ENCODE measurements at regions not wholly inside any gene's neighbourhood (a gene's known extent, or its start where the extent isn't known, plus 50 kb on each side); places are given as distances from the start of the nearest gene placed in this dataset.

DNA sequence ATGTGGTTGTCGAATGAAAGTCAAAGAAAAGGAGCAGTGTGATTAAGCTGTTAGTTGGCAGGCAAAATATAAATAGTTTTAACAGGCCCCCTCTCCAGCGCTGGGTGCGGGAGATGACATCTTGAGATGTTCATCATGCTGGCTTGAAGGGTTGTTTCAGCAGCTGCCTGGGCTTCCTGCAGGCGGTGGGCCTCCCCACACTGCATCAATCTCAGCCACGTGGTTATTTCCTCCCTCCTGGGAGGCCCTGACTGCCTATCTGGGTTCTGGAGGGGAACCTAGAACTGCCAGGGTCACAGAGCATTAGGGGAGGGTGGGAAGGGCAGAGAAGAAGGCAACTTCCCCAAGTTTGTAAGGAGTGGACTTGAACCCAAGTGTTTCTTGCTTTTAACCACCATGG, 173.3 kb upstream of the SYT13 start:
- no peak overlapping the region for H2BK12ac ChIP-seq (ENCODE audit: low read length in 2 of 2)
- H3K4me3 ChIP-seq (ENCODE audit: insufficient read depth in 1 of 2, low read depth in 1 of 2, low read length in 2 of 2) = no peak overlapping the region

DNA sequence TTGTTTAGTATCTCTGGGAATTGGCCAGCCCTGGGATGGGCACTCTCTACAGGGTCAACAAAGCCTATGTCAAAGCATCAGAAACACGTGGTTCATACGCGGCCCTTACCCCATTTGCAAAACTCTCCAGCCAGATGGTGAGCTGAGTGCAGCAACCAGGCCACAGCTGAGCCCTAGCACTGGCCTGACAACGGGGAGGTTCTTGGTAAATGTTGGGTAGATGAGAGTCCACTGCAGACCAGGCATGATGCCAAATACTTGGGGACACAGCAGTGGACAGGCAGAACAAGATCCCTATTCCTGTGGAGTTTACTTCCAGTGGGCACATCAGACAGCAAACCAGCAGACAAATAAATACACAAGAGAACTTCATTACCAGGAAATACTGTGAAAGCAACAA, 172.1 kb upstream of the SYT13 start:
- 90% methylated on average over 4 of the region's 4 CpGs for WGBS

More for the DNA sequence above, 173.3 kb upstream of the SYT13 start:
- Histone ChIP-seq H3K23ac (ENCODE audit: low read length in 2 of 2) (no peak overlapping the region), H3K4ac (ENCODE audit: low read depth in 1 of 2, low read length in 2 of 2) (no peak overlapping the region), H4K91ac (ENCODE audit: low read length) (no peak overlapping the region), H2BK5ac (ENCODE audit: low read depth, low read length, poor library complexity, severe bottlenecking) (no peak overlapping the region), H3K79me1 (replicated peaks; ENCODE audit: low read length, poor library complexity, severe bottlenecking) (no peaks in the 10 kb centered on the region), H3K36me3 (ENCODE audit: control insufficient read depth in 1 of 2, insufficient read depth in 2 of 2, low read depth in 1 of 2, low read length in 2 of 2) (no peaks in the 10 kb centered on the region), H4K8ac (ENCODE audit: low read length) (no peak overlapping the region), H2BK120ac (ENCODE audit: low read depth, low read length) (no peak overlapping the region), H3K27ac (ENCODE audit: low read length, poor library complexity, severe bottlenecking) (no peak overlapping the region), H2AK5ac (ENCODE audit: low read length, severe bottlenecking) (no peak overlapping the region), H3K9ac (ENCODE audit: low read length) (no peak overlapping the region), H3K9me3 (ENCODE audit: control insufficient read depth, low read length) (peaks cover 10% of the 10 kb centered on the region), H2AFZ (ENCODE audit: low read depth, low read length) (no peak overlapping the region), H3K14ac (ENCODE audit: low read length in 2 of 2) (no peak overlapping the region), H3K4me1 (ENCODE audit: control insufficient read depth, insufficient read depth, low read depth, low read length) (peaks cover 4% of the 10 kb centered on the region), H3K18ac (ENCODE audit: low read depth in 1 of 2, low read length in 2 of 2) (no peak overlapping the region), H3K27me3 (ENCODE audit: control insufficient read depth in 1 of 2, insufficient read depth in 1 of 2, low read length in 2 of 2) (peaks cover 16 to 52% of the 10 kb centered on the region in 2 experiments), H2BK15ac (ENCODE audit: low read depth, poor library complexity, severe bottlenecking) (no peak overlapping the region), H3K4me2 (ENCODE audit: low read length, poor library complexity, severe bottlenecking) (no peak overlapping the region)
- 85% methylated on average over 4 of the region's 5 CpGs for WGBS
- no peak for DNase-seq

DNA sequence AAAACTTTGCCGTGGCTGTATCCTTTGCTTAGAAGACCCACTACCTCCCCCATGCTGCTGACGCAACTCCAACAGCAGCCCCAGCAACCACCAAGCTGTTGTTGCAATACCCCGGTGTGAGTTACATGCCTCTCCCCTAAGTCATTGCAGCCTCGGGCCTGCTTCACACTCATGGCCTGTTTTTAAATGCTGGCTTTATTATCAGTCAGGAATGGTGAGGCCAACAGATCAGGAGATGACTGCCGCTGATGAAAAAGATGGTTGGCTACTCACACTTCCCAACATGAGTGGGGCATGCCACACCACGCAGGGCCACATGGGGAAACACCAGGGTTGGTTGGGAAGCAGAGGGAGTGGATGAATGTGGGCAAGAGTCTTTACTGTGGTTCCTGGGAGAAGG, 171.5 kb upstream of the SYT13 start:
- H3K14ac ChIP-seq (ENCODE audit: low read length in 2 of 2) = peak overlapping the region in 1 of 2 experiments; percentile 28
- H3K4me2 ChIP-seq (ENCODE audit: low read length, poor library complexity, severe bottlenecking) = no peak overlapping the region
- no peak overlapping the region for H3K4ac ChIP-seq (ENCODE audit: low read depth in 1 of 2, low read length in 2 of 2)
- peaks cover 12 to 34% of the 10 kb centered on the region in 2 experiments for H3K27me3 ChIP-seq (ENCODE audit: control insufficient read depth in 1 of 2, insufficient read depth in 1 of 2, low read length in 2 of 2)
- H2BK5ac ChIP-seq (ENCODE audit: low read depth, low read length, poor library complexity, severe bottlenecking) = no peak overlapping the region
- no peak overlapping the region for H2AFZ ChIP-seq (ENCODE audit: low read depth, low read length)
- H3K36me3 ChIP-seq (ENCODE audit: control insufficient read depth in 1 of 2, insufficient read depth in 2 of 2, low read depth in 1 of 2, low read length in 2 of 2) = no peaks in the 10 kb centered on the region
- H2BK120ac ChIP-seq (ENCODE audit: low read depth, low read length) = no peak overlapping the region
- peak overlapping the region; percentile 33 for H3K9ac ChIP-seq (ENCODE audit: low read length)
- peak; percentile 86 for DNase-seq
- no peak overlapping the region for H4K8ac ChIP-seq (ENCODE audit: low read length)
- peaks cover 4% of the 10 kb centered on the region for H3K4me1 ChIP-seq (ENCODE audit: control insufficient read depth, insufficient read depth, low read depth, low read length)
- H4K91ac ChIP-seq (ENCODE audit: low read length) = peak overlapping the region; percentile 34
- H3K79me1 ChIP-seq (replicated peaks; ENCODE audit: low read length, poor library complexity, severe bottlenecking) = no peaks in the 10 kb centered on the region
- WGBS = 72% methylated on average over 6 of the region's 6 CpGs
- peaks cover 10% of the 10 kb centered on the region for H3K9me3 ChIP-seq (ENCODE audit: control insufficient read depth, low read length)
- H3K4me3 ChIP-seq (ENCODE audit: insufficient read depth in 1 of 2, low read depth in 1 of 2, low read length in 2 of 2) = no peak overlapping the region
- no peak overlapping the region for H3K27ac ChIP-seq (ENCODE audit: low read length, poor library complexity, severe bottlenecking)
- no peak overlapping the region for H2AK5ac ChIP-seq (ENCODE audit: low read length, severe bottlenecking)
- H2BK12ac ChIP-seq (ENCODE audit: low read length in 2 of 2) = no peak overlapping the region
- no peak overlapping the region for H2BK15ac ChIP-seq (ENCODE audit: low read depth, poor library complexity, severe bottlenecking)
- no peak overlapping the region for H3K18ac ChIP-seq (ENCODE audit: low read depth in 1 of 2, low read length in 2 of 2)
- no peak overlapping the region for H3K23ac ChIP-seq (ENCODE audit: low read length in 2 of 2)

More for the DNA sequence above, 172.1 kb upstream of the SYT13 start:
- Histone ChIP-seq H3K36me3 (ENCODE audit: control insufficient read depth in 1 of 2, insufficient read depth in 2 of 2, low read depth in 1 of 2, low read length in 2 of 2) (no peaks in the 10 kb centered on the region), H3K79me1 (replicated peaks; ENCODE audit: low read length, poor library complexity, severe bottlenecking) (no peaks in the 10 kb centered on the region), H2BK12ac (ENCODE audit: low read length in 2 of 2) (no peak overlapping the region), H2AFZ (ENCODE audit: low read depth, low read length) (no peak overlapping the region), H3K9ac (ENCODE audit: low read length) (no peak overlapping the region), H3K23ac (ENCODE audit: low read length in 2 of 2) (no peak overlapping the region), H3K27me3 (ENCODE audit: control insufficient read depth in 1 of 2, insufficient read depth in 1 of 2, low read length in 2 of 2) (peaks cover 12 to 40% of the 10 kb centered on the region in 2 experiments), H3K9me3 (ENCODE audit: control insufficient read depth, low read length) (peaks cover 10% of the 10 kb centered on the region), H3K4ac (ENCODE audit: low read depth in 1 of 2, low read length in 2 of 2) (no peak overlapping the region), H2AK5ac (ENCODE audit: low read length, severe bottlenecking) (no peak overlapping the region), H3K4me2 (ENCODE audit: low read length, poor library complexity, severe bottlenecking) (no peak overlapping the region), H4K8ac (ENCODE audit: low read length) (no peak overlapping the region), H2BK5ac (ENCODE audit: low read depth, low read length, poor library complexity, severe bottlenecking) (no peak overlapping the region), H2BK120ac (ENCODE audit: low read depth, low read length) (no peak overlapping the region), H3K4me1 (ENCODE audit: control insufficient read depth, insufficient read depth, low read depth, low read length) (peaks cover 4% of the 10 kb centered on the region), H3K4me3 (ENCODE audit: insufficient read depth in 1 of 2, low read depth in 1 of 2, low read length in 2 of 2) (no peak overlapping the region), H3K18ac (ENCODE audit: low read depth in 1 of 2, low read length in 2 of 2) (no peak overlapping the region), H4K91ac (ENCODE audit: low read length) (no peak overlapping the region), H2BK15ac (ENCODE audit: low read depth, poor library complexity, severe bottlenecking) (no peak overlapping the region), H3K27ac (ENCODE audit: low read length, poor library complexity, severe bottlenecking) (no peak overlapping the region), H3K14ac (ENCODE audit: low read length in 2 of 2) (no peak overlapping the region)
- DNase-seq = no peak

- Histone ChIP-seq H3K14ac (ENCODE audit: low read length in 2 of 2) (no peak overlapping the region), H2BK120ac (ENCODE audit: low read depth, low read length) (no peak overlapping the region), H3K9me3 (ENCODE audit: control insufficient read depth, low read length) (peaks cover 10% of the 10 kb centered on the region), H3K4me2 (ENCODE audit: low read length, poor library complexity, severe bottlenecking) (no peak overlapping the region), H2BK12ac (ENCODE audit: low read length in 2 of 2) (no peak overlapping the region), H2BK5ac (ENCODE audit: low read depth, low read length, poor library complexity, severe bottlenecking) (no peak overlapping the region), H2BK15ac (ENCODE audit: low read depth, poor library complexity, severe bottlenecking) (no peak overlapping the region), H3K79me1 (replicated peaks; ENCODE audit: low read length, poor library complexity, severe bottlenecking) (no peaks in the 10 kb centered on the region), H3K4me3 (ENCODE audit: insufficient read depth in 1 of 2, low read depth in 1 of 2, low read length in 2 of 2) (no peak overlapping the region), H3K18ac (ENCODE audit: low read depth in 1 of 2, low read length in 2 of 2) (no peak overlapping the region), H3K4me1 (ENCODE audit: control insufficient read depth, insufficient read depth, low read depth, low read length) (peaks cover 4% of the 10 kb centered on the region), H3K36me3 (ENCODE audit: control insufficient read depth in 1 of 2, insufficient read depth in 2 of 2, low read depth in 1 of 2, low read length in 2 of 2) (no peaks in the 10 kb centered on the region), H4K8ac (ENCODE audit: low read length) (no peak overlapping the region), H3K4ac (ENCODE audit: low read depth in 1 of 2, low read length in 2 of 2) (no peak overlapping the region), H2AK5ac (ENCODE audit: low read length, severe bottlenecking) (no peak overlapping the region), H3K27ac (ENCODE audit: low read length, poor library complexity, severe bottlenecking) (no peak overlapping the region), H2AFZ (ENCODE audit: low read depth, low read length) (no peak overlapping the region), H3K9ac (ENCODE audit: low read length) (no peak overlapping the region), H3K23ac (ENCODE audit: low read length in 2 of 2) (no peak overlapping the region), H3K27me3 (ENCODE audit: control insufficient read depth in 1 of 2, insufficient read depth in 1 of 2, low read length in 2 of 2) (peaks cover 12 to 27% of the 10 kb centered on the region in 2 experiments), H4K91ac (ENCODE audit: low read length) (no peak overlapping the region)
- 87% methylated on average over 6 of the region's 6 CpGs for WGBS
- DNase-seq = no peak
These were observed 170.5 kb upstream of the SYT13 start for GRCh38 chr11:45456686-45457085.
